ENCODE measurements at regions not wholly inside any gene's neighbourhood (a gene's known extent, or its start where the extent isn't known, plus 50 kb on each side); places are given as distances from the start of the nearest gene placed in this dataset.

GRCh38 chr18:41231681-41232080 is 723.4 kb upstream of the PIK3C3 start:
- intact Hi-C loops (cut with micrococcal nuclease) = loop anchor here (2.0 kb wide), 1 partner anchor 47 kb away; no protein-coding TSS in a partner anchor
- POLR2A ChIA-PET (ENCODE audit: unreplicated experiment) = no interaction called here
- H4K20me1 ChIP-seq (ENCODE audit: low read length) = no peaks in the 10 kb centered on the region

GRCh38 chr18:41227993-41228392 is 727.0 kb upstream of the PIK3C3 start:
- H2AFZ ChIP-seq (ENCODE audit: low read length) = no peak overlapping the region

More at GRCh38 chr18:41231681-41232080, 723.4 kb upstream of the PIK3C3 start:
- Histone ChIP-seq H3F3A (ENCODE audit: low read length, unreplicated experiment) (no peaks in the 10 kb centered on the region), H3K4me2 (ENCODE audit: low read length) (no peak overlapping the region), H3K36me3 (ENCODE audit: low read depth, low read length) (no peaks in the 10 kb centered on the region), H3K4me3 (ENCODE audit: low read length) (no peak overlapping the region), H3K9me2 (replicated peaks; ENCODE audit: low read length) (no peaks in the 10 kb centered on the region), H3K4me1 (ENCODE audit: insufficient read depth, low read length) (no peaks in the 10 kb centered on the region), H3K79me2 (ENCODE audit: low read length) (no peaks in the 10 kb centered on the region), H3K9ac (ENCODE audit: low read length) (no peak overlapping the region), H3K9me3 (ENCODE audit: low read length) (no peaks in the 10 kb centered on the region), H2AFZ (ENCODE audit: low read length) (no peak overlapping the region), H3K27ac (ENCODE audit: low read length) (no peak overlapping the region), H3K27me3 (ENCODE audit: low read length) (no peaks in the 10 kb centered on the region)
- no peak for DNase-seq
- ATAC-seq = no peak
- TF ChIP-seq CTCF (conservative IDR thresholded peaks at IDR 0.05; ENCODE audit: low read depth, low read length) (no peak), EZH2 (IDR thresholded peaks at IDR 0.05; ENCODE audit: low read length, unreplicated experiment) (no peak), EZH2phosphoT487 (IDR thresholded peaks at IDR 0.05; ENCODE audit: borderline replicate concordance, low read length) (no peak)
- CTCF ChIA-PET = no interaction called here
- no TSS peak for BruUV-seq (replicated peaks)

More at GRCh38 chr18:41227993-41228392, 727.0 kb upstream of the PIK3C3 start:
- intact Hi-C loops (cut with micrococcal nuclease) = no loop called here
- H3K36me3 ChIP-seq (ENCODE audit: low read depth, low read length) = no peaks in the 10 kb centered on the region
- ATAC-seq (0 out of 2 replicates have a peak, but pooled peaks have one; percentile 40), DNase-seq (peak; percentile 6)
- no peak overlapping the region for H3K4me2 ChIP-seq (ENCODE audit: low read length)
- H3K4me3 ChIP-seq (ENCODE audit: low read length) = no peak overlapping the region
- H3K9me3 ChIP-seq (ENCODE audit: low read length) = no peaks in the 10 kb centered on the region
- H3K27me3 ChIP-seq (ENCODE audit: low read length) = no peaks in the 10 kb centered on the region
- CTCF ChIA-PET = no interaction called here
- no peaks in the 10 kb centered on the region for H3K4me1 ChIP-seq (ENCODE audit: insufficient read depth, low read length)
- H3F3A ChIP-seq (ENCODE audit: low read length, unreplicated experiment) = no peaks in the 10 kb centered on the region
- no peaks in the 10 kb centered on the region for H4K20me1 ChIP-seq (ENCODE audit: low read length)
- H3K9ac ChIP-seq (ENCODE audit: low read length) = no peak overlapping the region
- TF ChIP-seq CTCF (conservative IDR thresholded peaks at IDR 0.05; ENCODE audit: low read depth, low read length) = no peak
- no peak for TF ChIP-seq EZH2 (IDR thresholded peaks at IDR 0.05; ENCODE audit: low read length, unreplicated experiment)
- no peak for TF ChIP-seq EZH2phosphoT487 (IDR thresholded peaks at IDR 0.05; ENCODE audit: borderline replicate concordance, low read length)
- BruUV-seq (replicated peaks) = no TSS peak
- no peaks in the 10 kb centered on the region for H3K79me2 ChIP-seq (ENCODE audit: low read length)
- no peaks in the 10 kb centered on the region for H3K9me2 ChIP-seq (replicated peaks; ENCODE audit: low read length)
- H3K27ac ChIP-seq (ENCODE audit: low read length) = no peak overlapping the region
- POLR2A ChIA-PET (ENCODE audit: unreplicated experiment) = interaction anchor here (0.5 kb wide), 1 partner anchor 86 kb away, joined by 3 read pairs; no protein-coding TSS in a partner anchor
